Esophagus (tissue), 2 donors: ENCODE measurements at regions not wholly inside any gene's neighbourhood (a gene's known extent, or its start where the extent isn't known, plus 50 kb on each side); places are given as distances from the start of the nearest gene placed in this dataset.
"Not testable (repeated sequence)": the region's sequence is repeated elsewhere in the genome, so short reads cannot be mapped to it uniquely, and the experiment has no call there.

ENCODE experiments used
- H3K27ac ChIP-seq, 2 donors: one replicate each; pipeline ENCODE4 v1.5.1; 2013; ENCODE audit warnings: low read depth in 2 of 2, mild to moderate bottlenecking in 2 of 2, inconsistent platforms in 1 of 2, low read length in 1 of 2, moderate library complexity in 1 of 2
- H3K27me3 ChIP-seq, 2 donors: one replicate each; pipeline ENCODE4 v1.6.1; 2013; ENCODE audit warnings: low read length in 2 of 2, control low read depth in 1 of 2, mild to moderate bottlenecking in 1 of 2; ENCODE audit not compliant: insufficient read depth in 2 of 2, control insufficient read depth in 1 of 2
- H3K36me3 ChIP-seq, 2 donors: one replicate each; pipeline ENCODE4 v1.6.1; 2013; ENCODE audit warnings: low read length in 1 of 2; ENCODE audit not compliant: control insufficient read depth in 2 of 2, insufficient read depth in 2 of 2
- H3K4me1 ChIP-seq, 2 donors: one replicate each; pipeline ENCODE4 v1.6.1; 2013; ENCODE audit warnings: low read length in 1 of 2; ENCODE audit not compliant: control insufficient read depth in 2 of 2, insufficient read depth in 2 of 2
- H3K4me3 ChIP-seq, 2 donors: one replicate each; pipeline ENCODE4 v1.5.1; 2013; ENCODE audit warnings: low read length in 2 of 2, mild to moderate bottlenecking in 2 of 2, low read depth in 1 of 2, moderate library complexity in 1 of 2
- H3K9me3 ChIP-seq, 2 donors: one replicate each; pipeline ENCODE4 v1.6.1; 2013; ENCODE audit warnings: mild to moderate bottlenecking in 2 of 2, low read depth in 1 of 2, low read length in 1 of 2, moderate library complexity in 1 of 2; ENCODE audit not compliant: control insufficient read depth in 2 of 2, insufficient read depth in 1 of 2
- WGBS, 2 donors: extraction: QIAGEN DNeasy Blood & Tissue Kit; methylation state at CpG; one replicate each; pipeline ENCODE4 v1.1.7; 2013; 5-methylcytosine and 5-hydroxymethylcytosine counted together
- donor health status: healthy with polysubstance abuse.
- donor health status: Bipolar disorder and iron deficiency.

GRCh38 chr14:52155651-52156213 is 86.9 kb upstream of the NID2 start:
- no peak overlapping the region for H3K4me3 ChIP-seq

GRCh38 chr14:52154992-52155650 is 86.3 kb upstream of the NID2 start:
- no peaks in the 10 kb centered on the region for H3K36me3 ChIP-seq
- no peaks in the 10 kb centered on the region for H3K27me3 ChIP-seq
- no peak overlapping the region for H3K27ac ChIP-seq
- H3K9me3 ChIP-seq = no peaks in the 10 kb centered on the region
- peaks cover 0 to 3% of the 10 kb centered on the region in 2 donors for H3K4me1 ChIP-seq
- 84% methylated on average over 4 of the region's 4 CpGs for WGBS, 2 donors
- H3K4me3 ChIP-seq = no peak overlapping the region

More at GRCh38 chr14:52155651-52156213, 86.9 kb upstream of the NID2 start:
- 94 to 96% methylated on average over 24 of the region's 24 CpGs for WGBS, 2 donors
- Histone ChIP-seq H3K4me1 (peaks cover 0 to 3% of the 10 kb centered on the region in 2 donors), H3K36me3 (no peaks in the 10 kb centered on the region), H3K9me3 (no peaks in the 10 kb centered on the region), H3K27me3 (no peaks in the 10 kb centered on the region), H3K27ac (no peak overlapping the region)

GRCh38 chr14:52153939-52154338 is 85.1 kb upstream of the NID2 start:
- 2 to 3% methylated on average over 1 of the region's 1 CpG for WGBS, 2 donors
- no peak overlapping the region for H3K4me3 ChIP-seq
- H3K4me1 ChIP-seq = peaks cover 0 to 3% of the 10 kb centered on the region in 2 donors
- no peaks in the 10 kb centered on the region for H3K9me3 ChIP-seq
- no peaks in the 10 kb centered on the region for H3K36me3 ChIP-seq
- no peak overlapping the region for H3K27ac ChIP-seq
- H3K27me3 ChIP-seq = no peaks in the 10 kb centered on the region

GRCh38 chr14:52150162-52150561 is 81.3 kb upstream of the NID2 start:
- Histone ChIP-seq H3K27ac (no peak overlapping the region), H3K9me3 (no peaks in the 10 kb centered on the region), H3K4me3 (no peak overlapping the region), H3K27me3 (no peaks in the 10 kb centered on the region), H3K4me1 (no peaks in the 10 kb centered on the region), H3K36me3 (no peaks in the 10 kb centered on the region)
- WGBS, 2 donors = 87 to 91% methylated on average over 2 of the region's 2 CpGs

- no peak overlapping the region for H3K4me3 ChIP-seq
- H3K36me3 ChIP-seq = no peaks in the 10 kb centered on the region
- H3K9me3 ChIP-seq = no peaks in the 10 kb centered on the region
- no peaks in the 10 kb centered on the region for H3K27me3 ChIP-seq
- 74 to 84% methylated on average over 1 of the region's 1 CpG for WGBS, 2 donors
- H3K4me1 ChIP-seq = no peaks in the 10 kb centered on the region
- no peak overlapping the region for H3K27ac ChIP-seq
Observed at GRCh38 chr14:52148371-52148770, 79.5 kb upstream of the NID2 start.

- no peaks in the 10 kb centered on the region for H3K27me3 ChIP-seq
- H3K36me3 ChIP-seq = no peaks in the 10 kb centered on the region
- WGBS, 2 donors = 15 to 46% methylated on average over 2 of the region's 2 CpGs
- no peaks in the 10 kb centered on the region for H3K4me1 ChIP-seq
- no peak overlapping the region for H3K27ac ChIP-seq
- no peaks in the 10 kb centered on the region for H3K9me3 ChIP-seq
- no peak overlapping the region for H3K4me3 ChIP-seq
Observed at GRCh38 chr14:52146504-52146903, 77.6 kb upstream of the NID2 start.

GRCh38 chr14:52144099-52144498 is 75.2 kb upstream of the NID2 start:
- not testable (repeated sequence) for H3K4me1 ChIP-seq, H3K27ac ChIP-seq, H3K4me3 ChIP-seq, H3K36me3 ChIP-seq, H3K9me3 ChIP-seq, H3K27me3 ChIP-seq
- WGBS, 2 donors = 91 to 92% methylated on average over 2 of the region's 2 CpGs

GRCh38 chr14:52142504-52142903 is 73.6 kb upstream of the NID2 start:
- Histone ChIP-seq H3K27ac (no peak overlapping the region), H3K36me3 (no peaks in the 10 kb centered on the region), H3K4me3 (no peak overlapping the region), H3K27me3 (no peaks in the 10 kb centered on the region), H3K9me3 (no peaks in the 10 kb centered on the region), H3K4me1 (no peaks in the 10 kb centered on the region)

GRCh38 chr14:52131640-52132320 is 62.9 kb upstream of the NID2 start:
- Histone ChIP-seq H3K36me3 (no peaks in the 10 kb centered on the region), H3K4me3 (no peak overlapping the region), H3K4me1 (no peaks in the 10 kb centered on the region), H3K27me3 (no peaks in the 10 kb centered on the region), H3K9me3 (no peaks in the 10 kb centered on the region), H3K27ac (no peak overlapping the region)
- 28 to 33% methylated on average over 13 of the region's 13 CpGs for WGBS, 2 donors

- no peak overlapping the region for H3K4me3 ChIP-seq
- H3K27ac ChIP-seq = no peak overlapping the region
- peaks cover 0 to 2% of the 10 kb centered on the region in 2 donors for H3K4me1 ChIP-seq
- no peaks in the 10 kb centered on the region for H3K9me3 ChIP-seq
- 63 to 78% methylated on average over 3 of the region's 3 CpGs for WGBS, 2 donors
- no peaks in the 10 kb centered on the region for H3K27me3 ChIP-seq
- no peaks in the 10 kb centered on the region for H3K36me3 ChIP-seq
Observed at GRCh38 chr14:52129721-52130120, 60.9 kb upstream of the NID2 start.
